ENCODE measurements at regions not wholly inside any gene's neighbourhood (a gene's known extent, or its start where the extent isn't known, plus 50 kb on each side); places are given as distances from the start of the nearest gene placed in this dataset.
"Not testable (repeated sequence)": the region's sequence is repeated elsewhere in the genome, so short reads cannot be mapped to it uniquely, and the experiment has no call there.

GRCh38 chrX:65610481-65610880 is 57.0 kb upstream of the MSN start:
- DNase-seq (ENCODE audit: low read depth), result no peak
- no peak overlapping the region for H3K4me3 ChIP-seq (ENCODE audit: low read depth, low read length)

GRCh38 chrX:65610040-65610439 is 57.4 kb upstream of the MSN start:
- no peak for DNase-seq (ENCODE audit: low read depth)
- no peak overlapping the region for H3K4me3 ChIP-seq (ENCODE audit: low read depth, low read length)

- H3K4me3 ChIP-seq (ENCODE audit: low read depth, low read length), result no peak overlapping the region
- no peak for DNase-seq (ENCODE audit: low read depth)
These were observed 58.2 kb upstream of the MSN start for GRCh38 chrX:65609237-65609636.

GRCh38 chrX:65608026-65608425 is 59.4 kb upstream of the MSN start:
- H3K4me3 ChIP-seq (ENCODE audit: low read depth, low read length), result no peak overlapping the region
- no peak for DNase-seq (ENCODE audit: low read depth)

GRCh38 chrX:65607070-65607742 is 60.2 kb upstream of the MSN start:
- no peak overlapping the region for H3K4me3 ChIP-seq (ENCODE audit: low read depth, low read length)
- DNase-seq (ENCODE audit: low read depth), result no peak

GRCh38 chrX:65602221-65602560 is 65.3 kb upstream of the MSN start:
- H3K4me3 ChIP-seq (ENCODE audit: low read depth, low read length), result no peak overlapping the region

GRCh38 chrX:65601530-65602220 is 65.8 kb upstream of the MSN start:
- DNase-seq (ENCODE audit: low read depth), result peak; percentile 65
- no peak overlapping the region for H3K4me3 ChIP-seq (ENCODE audit: low read depth, low read length)

More at GRCh38 chrX:65602221-65602560, 65.3 kb upstream of the MSN start:
- no peak for DNase-seq (ENCODE audit: low read depth)

GRCh38 chrX:65601126-65601525 is 66.3 kb upstream of the MSN start:
- H3K4me3 ChIP-seq (ENCODE audit: low read depth, low read length), result no peak overlapping the region
- no peak for DNase-seq (ENCODE audit: low read depth)

- DNase-seq (ENCODE audit: low read depth), result no peak
These were observed 65.5 kb upstream of the LAS1L start for GRCh38 chrX:65600106-65600505.

GRCh38 chrX:65598559-65599147 is 64.1 kb upstream of the LAS1L start:
- no peak for DNase-seq (ENCODE audit: low read depth)

More at GRCh38 chrX:65600106-65600505, 65.5 kb upstream of the LAS1L start:
- no peak overlapping the region for H3K4me3 ChIP-seq (ENCODE audit: low read depth, low read length)

GRCh38 chrX:65596270-65597034 is 61.9 kb upstream of the LAS1L start:
- no peak overlapping the region for H3K4me3 ChIP-seq (ENCODE audit: low read depth, low read length)
- DNase-seq (ENCODE audit: low read depth), result no peak

More at GRCh38 chrX:65598559-65599147, 64.1 kb upstream of the LAS1L start:
- no peak overlapping the region for H3K4me3 ChIP-seq (ENCODE audit: low read depth, low read length)

GRCh38 chrX:65595460-65595876 is 60.9 kb upstream of the LAS1L start:
- DNase-seq (ENCODE audit: low read depth), result peak; percentile 62
- no peak overlapping the region for H3K4me3 ChIP-seq (ENCODE audit: low read depth, low read length)

- H3K4me3 ChIP-seq (ENCODE audit: low read depth, low read length), result no peak overlapping the region
- DNase-seq (ENCODE audit: low read depth), result no peak
These were observed 56.6 kb upstream of the LAS1L start for GRCh38 chrX:65591206-65591605.

GRCh38 chrX:65589304-65589703 is 54.7 kb upstream of the LAS1L start:
- DNase-seq (ENCODE audit: low read depth), result no peak
- H3K4me3 ChIP-seq (ENCODE audit: low read depth, low read length), result no peak overlapping the region

- DNase-seq (ENCODE audit: low read depth), result no peak
These were observed 54.2 kb upstream of the LAS1L start for GRCh38 chrX:65588795-65589194.

GRCh38 chrX:65587616-65588526 is 53.3 kb upstream of the LAS1L start:
- H3K4me3 ChIP-seq (ENCODE audit: low read depth, low read length), result peak overlapping the region; percentile 7
- peak; percentile 47 for DNase-seq (ENCODE audit: low read depth)

More at GRCh38 chrX:65588795-65589194, 54.2 kb upstream of the LAS1L start:
- no peak overlapping the region for H3K4me3 ChIP-seq (ENCODE audit: low read depth, low read length)

GRCh38 chrX:65586491-65586890 is 51.9 kb upstream of the LAS1L start:
- DNase-seq (ENCODE audit: low read depth), result no peak
- H3K4me3 ChIP-seq (ENCODE audit: low read depth, low read length), result no peak overlapping the region

- not testable (repeated sequence) for H3K4me3 ChIP-seq (ENCODE audit: low read depth, low read length); DNase-seq (ENCODE audit: low read depth)
These were observed 50.6 kb upstream of the LAS1L start for GRCh38 chrX:65585226-65585625.

Measured in skeletal muscle cell (primary cell).